ACHN (cell line): ENCODE measurements at regions not wholly inside any gene's neighbourhood (a gene's known extent, or its start where the extent isn't known, plus 50 kb on each side); places are given as distances from the start of the nearest gene placed in this dataset.

Experiments
- DNase-seq: peaks from one replicate; pipeline ENCODE4 v3.0.0-alpha.2; 2015
- in situ Hi-C: cut with HindIII; loops from 2 replicates; pipeline ENCODE4 v1.10.0; 2017; ENCODE audit warnings: low sequenced_read_pairs, low pct_ligation_motif_present, low pct_unique_long_range_greater_than_20kb

GRCh38 chr7:33743594-33743993 is 161.7 kb upstream of the BMPER start:
- in situ Hi-C loops, result no loop called here
- no peak for DNase-seq

GRCh38 chr7:33744293-33745075 is 160.9 kb upstream of the BMPER start:
- in situ Hi-C loops, result no loop called here
- DNase-seq, result peak; percentile 66

- DNase-seq, result no peak
- in situ Hi-C loops, result no loop called here
Observed at GRCh38 chr7:33745934-33746333, 159.4 kb upstream of the BMPER start.

DNA sequence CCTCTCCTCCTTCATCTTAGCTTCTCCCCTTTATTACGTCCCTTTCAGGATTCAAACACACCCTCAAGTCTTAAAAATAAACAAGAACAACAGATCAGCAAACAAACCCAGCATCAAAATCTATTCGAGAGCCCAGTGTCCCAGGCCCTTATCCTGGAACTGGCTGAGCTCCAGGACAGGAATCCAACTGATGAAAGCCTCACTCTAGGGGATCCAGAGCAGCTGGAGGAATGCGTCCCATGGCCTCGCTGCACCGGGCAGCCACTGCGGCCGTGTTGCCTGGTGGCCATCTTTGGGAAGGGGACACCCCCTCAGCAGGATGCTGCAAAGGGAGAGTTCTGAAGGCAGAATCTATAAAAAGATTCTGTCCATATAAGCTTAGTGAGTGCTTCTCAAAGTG is 156.5 kb upstream of the BMPER start:
- in situ Hi-C loops, result no loop called here
- no peak for DNase-seq

DNA sequence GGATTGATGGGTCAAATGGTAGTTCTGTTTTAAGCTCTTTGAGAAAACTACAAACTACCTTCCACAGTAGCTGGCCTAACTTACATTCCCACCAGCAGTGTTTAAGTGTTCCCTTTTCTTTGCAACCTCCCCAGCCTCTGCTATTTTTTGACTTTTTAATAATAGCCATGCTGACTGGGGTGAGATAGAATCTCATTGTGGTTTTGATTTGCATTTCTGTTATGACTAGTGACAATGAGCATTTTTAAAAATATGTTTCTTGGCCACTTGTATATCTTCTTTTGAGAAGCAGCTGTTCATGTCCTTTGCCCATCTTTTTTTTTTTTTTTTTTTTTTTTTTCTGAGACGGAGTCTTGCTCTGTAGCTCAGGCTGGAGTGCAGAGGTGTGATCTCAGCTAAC is 155.2 kb upstream of the BMPER start:
- in situ Hi-C loops, result no loop called here
- DNase-seq, result no peak

DNA sequence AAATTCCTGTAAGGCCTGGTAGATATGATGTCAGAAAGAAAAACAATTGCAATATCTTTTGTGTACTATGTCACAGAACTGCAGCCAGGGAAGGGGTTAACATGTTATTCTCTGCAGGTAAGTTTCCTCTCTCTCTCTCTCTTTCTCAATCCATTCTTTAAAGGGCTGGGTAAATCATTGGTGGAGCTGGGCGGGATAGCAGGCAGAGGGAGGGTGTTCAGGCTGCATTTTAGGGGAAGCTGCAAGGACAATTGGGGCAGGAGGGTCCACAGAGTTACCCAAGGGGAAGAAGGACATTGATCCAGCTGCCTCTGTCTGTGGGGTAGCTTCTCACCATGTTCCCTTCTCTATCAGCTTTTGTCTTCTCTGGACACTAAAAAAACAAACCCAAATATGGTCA is 153.9 kb upstream of the BMPER start:
- no peak for DNase-seq
- in situ Hi-C loops, result no loop called here

GRCh38 chr7:33753881-33754525 is 151.3 kb upstream of the BMPER start:
- DNase-seq, result no peak
- in situ Hi-C loops, result no loop called here

DNA sequence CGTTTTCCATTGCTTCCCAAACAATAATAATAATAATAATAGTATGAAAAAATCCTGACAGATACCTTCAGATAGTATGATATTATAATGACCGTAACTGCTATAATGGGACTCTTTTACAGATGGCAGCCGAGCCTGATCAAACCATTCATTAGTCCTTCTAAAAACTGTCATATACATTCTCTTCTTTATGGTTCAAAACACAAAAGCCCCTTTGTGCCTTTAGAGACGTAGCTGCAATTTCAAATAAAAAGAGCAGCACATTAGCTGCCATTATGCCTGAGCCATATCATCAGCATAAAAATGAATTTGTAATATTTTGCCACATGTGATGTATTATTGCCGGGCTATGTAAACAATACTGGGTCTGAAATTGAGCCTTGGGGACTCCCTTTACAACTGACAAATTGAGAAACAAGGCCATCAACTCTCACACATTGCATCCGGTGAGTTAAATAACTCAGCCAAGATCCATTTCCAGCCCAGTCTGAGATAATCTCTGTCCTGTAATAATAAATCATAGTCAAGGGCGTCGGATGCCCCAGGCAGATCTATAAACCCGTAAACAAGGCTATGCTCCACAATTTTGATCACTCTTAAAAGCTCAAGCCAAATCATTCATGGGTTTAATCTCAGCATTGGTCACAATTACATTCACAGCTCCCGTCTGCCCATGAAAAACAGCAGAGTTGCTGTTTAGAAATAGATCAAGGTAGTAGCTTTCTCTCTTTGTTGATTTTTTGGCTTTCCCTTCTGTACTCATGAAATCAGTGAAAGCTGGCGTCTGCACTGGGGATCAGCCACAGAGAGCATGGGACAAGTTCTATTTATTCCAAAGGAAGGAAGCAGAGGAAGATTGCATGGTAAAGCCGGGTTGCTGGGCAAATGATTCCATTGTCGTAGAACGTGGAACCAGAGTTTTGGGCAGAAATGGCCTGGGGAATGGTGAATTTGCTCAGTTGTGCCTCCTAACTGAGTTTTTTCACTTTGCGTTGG is 150.1 kb upstream of the BMPER start:
- in situ Hi-C loops, result no loop called here
- DNase-seq, result no peak

DNA sequence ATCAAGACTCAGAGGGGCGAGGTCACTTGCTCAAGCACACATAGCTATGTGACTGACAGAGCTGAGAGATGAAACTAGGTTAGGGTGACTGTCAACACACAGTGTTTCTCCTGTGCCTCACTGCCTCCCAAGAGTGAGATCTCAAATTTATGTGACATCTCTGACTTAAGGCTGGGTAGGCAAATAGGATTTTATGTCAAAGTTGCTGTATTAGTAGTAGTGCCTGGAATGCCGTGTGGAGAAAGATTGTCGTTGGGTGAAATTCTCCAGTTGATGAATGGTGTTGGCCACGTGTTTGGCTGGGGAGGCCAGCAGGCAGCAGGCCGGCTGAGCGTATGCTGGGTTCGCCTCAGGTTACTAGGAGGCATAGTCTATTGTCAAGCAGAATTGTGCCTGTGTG is 148.3 kb upstream of the BMPER start:
- in situ Hi-C loops, result no loop called here
- DNase-seq, result no peak

- in situ Hi-C loops, result no loop called here
- peak; percentile 58 for DNase-seq
Observed at GRCh38 chr7:33757563-33758165, 147.7 kb upstream of the BMPER start.

DNA sequence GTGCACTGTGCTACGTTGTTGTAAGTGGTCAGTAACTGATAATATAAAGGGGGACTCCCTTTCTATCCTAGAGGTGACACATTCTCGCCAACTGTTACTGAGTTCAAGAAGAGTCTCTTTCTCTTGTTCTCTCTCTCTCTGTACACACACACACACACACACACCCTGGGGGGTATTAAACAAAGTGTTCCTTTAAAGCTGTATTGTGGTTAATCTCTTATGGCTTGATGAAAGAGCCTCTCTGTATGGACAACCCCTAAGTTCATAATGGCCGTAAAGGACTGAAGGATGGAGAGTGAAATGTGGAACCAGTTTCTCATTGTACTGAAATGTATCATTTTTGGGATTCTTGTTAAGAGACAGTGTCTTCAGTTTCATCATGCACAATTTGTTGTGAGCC is 145.2 kb upstream of the BMPER start:
- in situ Hi-C loops, result no loop called here
- no peak for DNase-seq

GRCh38 chr7:33760834-33761233 is 144.5 kb upstream of the BMPER start:
- in situ Hi-C loops, result no loop called here
- no peak for DNase-seq

DNA sequence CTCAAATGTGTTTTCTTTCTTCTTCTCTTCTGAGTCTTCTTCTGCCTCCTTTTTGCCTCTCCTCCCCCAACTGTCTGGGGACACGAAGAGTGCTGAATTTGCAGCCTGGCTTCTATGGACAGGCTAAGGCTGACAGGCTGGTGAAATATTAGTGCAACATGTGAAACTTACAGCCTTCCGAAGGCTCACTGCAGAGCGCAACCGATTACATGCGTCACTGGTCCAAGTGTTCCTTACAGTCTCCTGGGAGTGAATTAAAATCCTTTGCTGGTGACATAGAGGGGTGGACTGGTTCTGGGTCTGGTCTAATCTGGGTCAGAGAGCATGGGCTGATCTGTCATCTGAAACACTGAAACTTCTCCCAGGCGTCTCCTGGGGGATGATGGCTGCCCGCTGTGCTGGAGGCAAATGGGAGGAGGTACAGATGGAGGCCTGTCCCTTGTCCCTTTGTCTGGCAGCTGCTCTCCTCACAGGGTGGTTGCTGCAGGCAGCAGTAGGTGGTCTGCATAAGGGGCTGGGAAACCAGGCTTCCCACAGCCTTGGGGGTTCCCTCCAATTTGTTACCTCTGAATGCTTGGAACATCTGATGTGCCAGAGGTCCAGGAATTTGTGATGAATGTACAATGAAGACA is 143.8 kb upstream of the BMPER start:
- DNase-seq, result no peak
- in situ Hi-C loops, result no loop called here

DNA sequence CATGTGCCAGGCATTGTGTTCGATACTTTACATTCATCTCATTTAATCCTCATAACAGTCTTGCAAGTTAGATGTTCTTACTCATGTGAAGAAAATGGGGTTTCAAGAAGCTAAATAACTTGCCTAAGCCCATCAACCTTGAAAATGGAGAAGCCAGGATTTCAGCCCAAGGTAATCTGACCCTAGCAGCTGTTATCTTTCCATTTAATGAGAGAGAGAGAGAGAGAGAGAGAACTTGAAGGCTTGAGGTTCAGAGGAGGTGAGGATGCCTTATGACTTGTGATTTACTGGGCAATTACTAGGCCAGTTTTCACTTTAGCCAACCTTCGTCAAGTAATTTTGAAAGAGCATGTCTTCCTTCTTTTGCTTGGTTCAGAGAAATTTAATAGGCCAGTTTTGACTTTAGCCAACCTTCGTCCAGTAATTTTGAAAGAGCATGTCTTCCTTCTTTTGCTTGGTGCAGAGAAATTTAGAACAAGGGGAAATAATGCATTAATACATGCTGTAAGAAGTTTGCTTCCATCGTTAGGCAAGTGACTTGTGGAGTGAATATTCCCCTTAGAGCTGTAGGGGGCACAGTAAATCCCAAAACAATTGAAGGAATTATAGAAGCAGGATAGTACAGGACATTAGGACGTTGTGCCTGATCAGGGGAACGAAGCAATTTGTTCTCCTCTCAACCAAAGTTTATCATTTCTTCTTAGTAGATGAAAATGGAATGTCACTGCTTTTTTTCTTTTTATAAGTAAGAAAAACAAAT is 143.0 kb upstream of the BMPER start:
- in situ Hi-C loops, result no loop called here
- DNase-seq, result no peak

DNA sequence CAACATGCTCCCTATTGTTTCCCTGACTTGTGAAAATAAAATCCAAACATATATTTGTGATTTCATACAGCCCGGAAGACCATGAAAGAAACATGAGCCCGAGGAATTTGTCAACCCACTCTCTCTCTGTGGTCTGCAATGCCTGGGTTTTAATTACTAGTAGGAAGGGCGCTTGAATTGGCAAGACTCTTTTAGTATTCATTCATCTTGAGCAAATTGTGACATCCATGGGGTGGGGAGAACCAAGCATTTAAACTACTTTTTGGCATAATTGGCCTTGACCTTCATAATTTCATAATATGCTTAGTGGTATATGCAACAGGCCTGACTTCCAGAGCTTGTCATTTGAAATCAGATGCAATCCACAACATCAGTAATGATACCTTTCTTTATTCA is 142.4 kb upstream of the BMPER start:
- in situ Hi-C loops, result no loop called here
- DNase-seq, result no peak

- DNase-seq, result no peak
- in situ Hi-C loops, result no loop called here
Observed at GRCh38 chr7:33764752-33765451, 140.4 kb upstream of the BMPER start.

DNA sequence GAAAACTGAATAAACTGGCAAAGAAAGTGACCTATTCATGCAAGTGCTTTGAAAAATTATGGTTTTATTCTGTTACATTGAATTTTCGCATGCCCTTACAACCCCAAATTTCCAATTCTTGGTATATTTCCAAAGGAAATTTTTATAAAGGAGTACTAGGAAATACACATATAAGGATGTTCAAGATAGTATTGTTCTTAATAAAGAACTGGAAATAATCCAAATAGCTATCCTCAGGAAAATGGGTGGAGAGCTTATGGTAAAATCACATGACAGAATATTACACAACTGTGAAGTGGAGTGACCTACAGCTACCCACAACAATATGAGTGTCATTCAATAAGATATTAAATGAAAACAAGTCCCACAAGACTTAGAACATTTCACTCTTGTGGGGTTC is 138.9 kb upstream of the BMPER start:
- in situ Hi-C loops, result no loop called here

More for the DNA sequence above, 138.9 kb upstream of the BMPER start:
- no peak for DNase-seq
